GM21786 (cell line): ENCODE measurements at regions not wholly inside any gene's neighbourhood (a gene's known extent, or its start where the extent isn't known, plus 50 kb on each side); places are given as distances from the start of the nearest gene placed in this dataset.

Source experiments
- ATAC-seq: cut with Tn5 transposase; IDR thresholded peaks from one replicate; pipeline ENCODE4 v1.9.1; 2021; ENCODE audit not compliant: unreplicated experiment

- no peak for ATAC-seq
These were observed 86.1 kb downstream of the ADRA2C start for GRCh38 chr4:3852309-3852708.

- ATAC-seq: no peak
These were observed 86.5 kb downstream of the ADRA2C start for GRCh38 chr4:3852711-3853110.

GRCh38 chr4:3853388-3854035 lies 87.3 kb downstream of the ADRA2C start:
- no peak for ATAC-seq

- no peak for ATAC-seq
These were observed 88.5 kb downstream of the ADRA2C start for GRCh38 chr4:3854661-3855060.

- ATAC-seq: no peak
These were observed 89.5 kb downstream of the ADRA2C start for GRCh38 chr4:3855646-3856045.

GRCh38 chr4:3856604-3857204 lies 90.5 kb downstream of the ADRA2C start:
- no peak for ATAC-seq

- no peak for ATAC-seq
These were observed 91.2 kb downstream of the ADRA2C start for GRCh38 chr4:3857269-3857926.

GRCh38 chr4:3858046-3858730 lies 92.0 kb downstream of the ADRA2C start:
- no peak for ATAC-seq

- ATAC-seq: no peak
These were observed 92.7 kb downstream of the ADRA2C start for GRCh38 chr4:3858765-3859388.

- no peak for ATAC-seq
These were observed 93.4 kb downstream of the ADRA2C start for GRCh38 chr4:3859571-3859970.

GRCh38 chr4:3860061-3860912 lies 94.1 kb downstream of the ADRA2C start:
- ATAC-seq: no peak

- ATAC-seq: no peak
These were observed 94.9 kb downstream of the ADRA2C start for GRCh38 chr4:3860913-3861636.

- ATAC-seq: no peak
These were observed 95.8 kb downstream of the ADRA2C start for GRCh38 chr4:3861720-3862639.

GRCh38 chr4:3862640-3863420 lies 96.6 kb downstream of the ADRA2C start:
- no peak for ATAC-seq

GRCh38 chr4:3863841-3864741 lies 97.9 kb downstream of the ADRA2C start:
- no peak for ATAC-seq

GRCh38 chr4:3864742-3865721 lies 98.8 kb downstream of the ADRA2C start:
- ATAC-seq: no peak
